Urinary bladder (tissue), 3 donors: ENCODE measurements at regions not wholly inside any gene's neighbourhood (a gene's known extent, or its start where the extent isn't known, plus 50 kb on each side); places are given as distances from the start of the nearest gene placed in this dataset.

Source experiments
- DNase-seq: peaks from one replicate; pipeline ENCODE4 v3.0.0-alpha.2; 2015; ENCODE audit errors: extremely low spot score
- H3K27ac ChIP-seq: one replicate; pipeline ENCODE4 v1.5.1; 2013; ENCODE audit warnings: low read depth, mild to moderate bottlenecking, moderate library complexity
- H3K36me3 ChIP-seq: one replicate; pipeline ENCODE4 v1.6.1; 2013; ENCODE audit warnings: mild to moderate bottlenecking, moderate library complexity; ENCODE audit not compliant: insufficient read depth
- H3K4me1 ChIP-seq: one replicate; pipeline ENCODE4 v1.6.1; 2013; ENCODE audit warnings: mild to moderate bottlenecking, moderate library complexity; ENCODE audit not compliant: insufficient read depth
- H3K4me3 ChIP-seq: one replicate; pipeline ENCODE4 v1.5.1; 2013; ENCODE audit warnings: low read depth, low read length
- WGBS: extraction: QIAGEN DNeasy Blood & Tissue Kit; methylation state at CpG from one replicate; pipeline ENCODE4 v1.1.7; 2013; 5-methylcytosine and 5-hydroxymethylcytosine counted together
- donor health status: healthy with polysubstance abuse.
- donor health status: healthy.

DNA sequence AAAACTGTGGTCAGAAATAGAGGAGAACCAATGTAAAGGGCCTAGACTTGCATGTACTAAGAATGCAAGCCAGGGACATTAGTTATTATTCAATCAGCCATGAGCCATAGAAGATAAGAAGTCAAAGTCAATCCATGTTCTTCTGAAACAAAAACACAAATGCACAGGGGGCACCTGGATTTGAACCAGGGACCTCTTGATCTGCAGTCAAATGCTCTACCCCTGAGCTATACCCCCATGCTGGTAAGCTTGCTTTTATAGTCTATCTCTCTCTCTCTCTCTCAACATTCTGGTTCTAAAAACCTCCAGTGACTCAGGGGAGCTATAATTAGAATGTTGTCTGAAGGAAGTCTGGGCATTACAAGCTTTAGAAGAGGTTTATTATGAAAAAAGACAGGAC lies 85.6 kb upstream of the ACP3 start:
- H3K36me3 ChIP-seq = no peaks in the 10 kb centered on the region
- DNase-seq = no peak
- H3K27ac ChIP-seq = no peak overlapping the region
- no peak overlapping the region for H3K4me3 ChIP-seq
- no peaks in the 10 kb centered on the region for H3K4me1 ChIP-seq

DNA sequence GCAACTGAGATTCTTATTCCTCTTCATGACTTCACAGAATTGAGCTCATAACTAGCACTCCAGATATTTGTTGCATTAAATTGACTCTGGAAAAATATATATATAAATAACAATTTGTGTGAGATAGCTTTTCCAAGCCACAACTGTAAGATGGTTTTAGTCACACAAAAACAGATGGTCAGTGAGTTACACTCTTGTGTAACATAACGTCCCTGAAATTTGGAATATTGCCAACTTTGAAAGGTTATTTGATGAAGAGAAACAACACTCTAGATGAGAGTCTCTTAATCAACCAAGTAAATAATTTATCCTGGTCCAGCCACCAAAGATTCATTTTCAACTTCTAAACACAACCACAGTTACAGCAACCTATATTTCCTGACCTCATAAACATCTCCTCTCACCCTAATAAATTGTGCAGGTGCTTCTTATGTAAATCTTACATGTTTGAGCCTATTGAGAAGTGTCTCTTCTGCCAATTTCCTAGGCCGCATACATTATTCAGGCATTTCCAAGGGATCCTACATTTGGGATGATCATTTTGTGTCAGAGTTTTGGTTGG lies 84.9 kb upstream of the ACP3 start:
- WGBS = 21% methylated on average over 2 of the region's 2 CpGs
- H3K4me3 ChIP-seq = no peak overlapping the region
- H3K27ac ChIP-seq = no peak overlapping the region
- H3K4me1 ChIP-seq = no peaks in the 10 kb centered on the region
- no peak for DNase-seq
- H3K36me3 ChIP-seq = no peaks in the 10 kb centered on the region

- no peak overlapping the region for H3K27ac ChIP-seq
- no peak overlapping the region for H3K4me3 ChIP-seq
- no peaks in the 10 kb centered on the region for H3K36me3 ChIP-seq
- DNase-seq = no peak
- WGBS = 75% methylated on average over 4 of the region's 4 CpGs
- no peaks in the 10 kb centered on the region for H3K4me1 ChIP-seq
Measured at GRCh38 chr3:132236701-132237651, 80.2 kb upstream of the ACP3 start.

GRCh38 chr3:132237652-132238032 lies 79.6 kb upstream of the ACP3 start:
- no peaks in the 10 kb centered on the region for H3K4me1 ChIP-seq
- H3K36me3 ChIP-seq = no peaks in the 10 kb centered on the region
- DNase-seq = no peak
- H3K27ac ChIP-seq = no peak overlapping the region
- no peak overlapping the region for H3K4me3 ChIP-seq

- DNase-seq = no peak
- no peak overlapping the region for H3K4me3 ChIP-seq
- H3K4me1 ChIP-seq = no peaks in the 10 kb centered on the region
- no peaks in the 10 kb centered on the region for H3K36me3 ChIP-seq
- no peak overlapping the region for H3K27ac ChIP-seq
Measured at GRCh38 chr3:132239587-132239986, 77.6 kb upstream of the ACP3 start.

GRCh38 chr3:132241776-132242514 lies 75.3 kb upstream of the ACP3 start:
- DNase-seq = no peak
- H3K36me3 ChIP-seq = no peaks in the 10 kb centered on the region
- no peaks in the 10 kb centered on the region for H3K4me1 ChIP-seq
- WGBS = 86% methylated on average over 3 of the region's 3 CpGs
- H3K4me3 ChIP-seq = no peak overlapping the region
- H3K27ac ChIP-seq = no peak overlapping the region

- Histone ChIP-seq H3K4me1 (no peaks in the 10 kb centered on the region), H3K27ac (no peak overlapping the region), H3K4me3 (no peak overlapping the region), H3K36me3 (no peaks in the 10 kb centered on the region)
- WGBS = 38% methylated on average over 3 of the region's 3 CpGs
- no peak for DNase-seq
Measured at GRCh38 chr3:132242790-132243189, 74.4 kb upstream of the ACP3 start.

DNA sequence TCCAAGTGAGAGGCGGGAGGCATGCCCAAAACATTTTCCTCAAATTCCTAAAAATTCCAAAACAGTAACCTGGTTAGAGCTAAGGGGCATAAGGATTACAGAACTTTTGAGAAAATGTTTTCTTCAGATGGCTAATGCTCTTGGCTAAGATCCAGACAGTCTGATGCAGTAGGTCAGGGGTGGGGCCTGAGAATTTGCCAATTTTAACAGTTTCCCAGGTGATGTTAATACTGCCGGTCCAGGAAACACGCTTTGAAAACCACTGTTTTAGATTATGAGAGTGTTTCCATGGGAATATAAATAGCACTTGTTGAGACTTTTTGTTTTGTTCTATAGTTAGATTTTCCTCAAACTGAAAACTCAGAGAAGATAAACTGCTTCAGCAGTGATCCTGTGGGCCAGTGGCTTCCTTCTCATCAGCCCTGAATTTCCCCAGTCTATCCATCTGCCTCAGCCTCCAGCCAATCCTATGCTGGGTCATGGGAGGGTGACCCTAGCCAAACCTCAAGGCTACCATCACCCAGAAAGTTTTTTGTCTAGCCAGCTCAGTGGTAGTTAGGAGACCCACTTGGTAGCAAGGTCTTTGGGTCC lies 71.6 kb upstream of the ACP3 start:
- H3K36me3 ChIP-seq = no peaks in the 10 kb centered on the region
- no peak overlapping the region for H3K4me3 ChIP-seq
- WGBS = 39% methylated on average over 3 of the region's 3 CpGs
- DNase-seq = no peak
- H3K4me1 ChIP-seq = no peaks in the 10 kb centered on the region
- no peak overlapping the region for H3K27ac ChIP-seq

- no peak for DNase-seq
- no peaks in the 10 kb centered on the region for H3K4me1 ChIP-seq
- no peak overlapping the region for H3K27ac ChIP-seq
- 74% methylated on average over 3 of the region's 3 CpGs for WGBS
- H3K4me3 ChIP-seq = no peak overlapping the region
- no peaks in the 10 kb centered on the region for H3K36me3 ChIP-seq
Measured at GRCh38 chr3:132246212-132246611, 71.0 kb upstream of the ACP3 start.

- H3K4me3 ChIP-seq = no peak overlapping the region
Measured at GRCh38 chr3:132247211-132247610, 70.0 kb upstream of the ACP3 start.

GRCh38 chr3:132248490-132248889 lies 68.7 kb upstream of the ACP3 start:
- Histone ChIP-seq H3K27ac (no peak overlapping the region), H3K4me3 (no peak overlapping the region), H3K4me1 (no peaks in the 10 kb centered on the region), H3K36me3 (no peaks in the 10 kb centered on the region)
- no peak for DNase-seq
- WGBS = 32% methylated on average over 1 of the region's 1 CpG

More at GRCh38 chr3:132247211-132247610, 70.0 kb upstream of the ACP3 start:
- Histone ChIP-seq H3K36me3 (no peaks in the 10 kb centered on the region), H3K27ac (no peak overlapping the region), H3K4me1 (no peaks in the 10 kb centered on the region)
- 29% methylated on average over 1 of the region's 1 CpG for WGBS
- DNase-seq = no peak

- H3K36me3 ChIP-seq = no peaks in the 10 kb centered on the region
- DNase-seq = no peak
- 12% methylated on average over 4 of the region's 4 CpGs for WGBS
- H3K4me3 ChIP-seq = no peak overlapping the region
- H3K4me1 ChIP-seq = no peaks in the 10 kb centered on the region
- no peak overlapping the region for H3K27ac ChIP-seq
Measured at GRCh38 chr3:132253262-132253878, 63.8 kb upstream of the ACP3 start.

DNA sequence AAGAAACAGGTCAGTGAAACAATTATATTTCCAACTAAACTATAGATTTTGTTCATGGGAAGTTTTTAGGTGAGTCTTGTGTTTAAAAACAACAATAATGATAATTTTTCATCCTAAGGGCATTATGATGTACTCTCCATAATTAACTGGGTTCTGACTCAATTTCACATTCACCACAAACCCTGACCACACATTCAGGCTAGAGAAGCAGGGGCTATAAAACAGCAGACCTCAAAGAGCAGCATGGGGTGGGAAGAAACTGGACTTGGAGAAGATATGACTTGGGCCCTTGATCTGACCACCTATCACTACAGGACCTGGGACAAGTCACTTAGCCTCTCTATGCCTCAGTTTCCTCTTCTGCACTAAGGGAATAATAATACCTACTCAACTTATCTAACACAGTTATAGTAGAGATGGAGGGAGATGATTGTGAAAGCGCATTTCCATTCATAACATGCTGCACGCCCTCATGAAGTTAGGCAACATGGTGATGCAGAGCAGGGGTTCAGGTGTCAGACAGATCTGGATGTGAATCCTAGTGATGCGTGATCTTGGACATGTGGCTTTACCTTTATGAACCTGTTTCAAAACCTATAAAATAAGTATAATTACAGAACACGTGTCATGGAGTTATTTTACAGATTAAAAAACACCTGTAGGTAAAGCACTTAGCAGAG lies 63.0 kb upstream of the ACP3 start:
- Histone ChIP-seq H3K27ac (no peak overlapping the region), H3K4me3 (no peak overlapping the region), H3K36me3 (no peaks in the 10 kb centered on the region), H3K4me1 (no peaks in the 10 kb centered on the region)
- 84% methylated on average over 4 of the region's 4 CpGs for WGBS
- DNase-seq = no peak
